Ovary (tissue), 3 donors: ENCODE measurements at regions not wholly inside any gene's neighbourhood (a gene's known extent, or its start where the extent isn't known, plus 50 kb on each side); places are given as distances from the start of the nearest gene placed in this dataset.

ENCODE experiments used
- POLR2A ChIP-seq: fragments of 450-650 bp; IDR thresholded peaks from one replicate; pipeline ENCODE4 v1.6.1; 2017; ENCODE audit warnings: antibody characterized with exemption, mild to moderate bottlenecking, moderate library complexity
- TF ChIP-seq, protein P1 (sequence below), 3 donors: fragments of 450-650 bp in 2 of 3; fragments of 200-600 bp in 1 of 3; IDR thresholded peaks; one replicate each; pipeline versions ENCODE4 v1.5.1 to v1.8.0; 2016 to 2022; ENCODE audit warnings: antibody characterized with exemption in 3 of 3, mild to moderate bottlenecking in 1 of 3
- donor health status: DM: no; HTN: no; CAD: no.

DNA sequence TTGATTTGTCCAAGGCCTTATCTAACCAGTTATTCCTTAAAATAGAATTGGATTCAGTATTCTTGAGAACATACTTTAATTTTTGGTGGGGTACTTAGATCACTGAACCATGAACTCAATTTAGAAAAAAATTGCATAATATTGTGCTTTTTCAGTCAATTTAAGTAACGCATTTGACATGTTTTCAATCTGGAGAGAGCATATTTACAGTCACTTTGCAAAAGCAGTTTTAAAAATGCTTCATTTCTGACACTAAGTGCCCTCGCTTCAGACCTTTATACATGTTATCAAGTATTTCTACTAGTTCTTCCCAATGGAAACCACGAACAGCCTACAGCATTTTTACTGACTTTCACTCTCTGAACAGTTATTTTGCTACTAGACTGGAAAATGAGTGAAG is 257.1 kb upstream of the NDST4 start:
- TF ChIP-seq, protein P1, sequence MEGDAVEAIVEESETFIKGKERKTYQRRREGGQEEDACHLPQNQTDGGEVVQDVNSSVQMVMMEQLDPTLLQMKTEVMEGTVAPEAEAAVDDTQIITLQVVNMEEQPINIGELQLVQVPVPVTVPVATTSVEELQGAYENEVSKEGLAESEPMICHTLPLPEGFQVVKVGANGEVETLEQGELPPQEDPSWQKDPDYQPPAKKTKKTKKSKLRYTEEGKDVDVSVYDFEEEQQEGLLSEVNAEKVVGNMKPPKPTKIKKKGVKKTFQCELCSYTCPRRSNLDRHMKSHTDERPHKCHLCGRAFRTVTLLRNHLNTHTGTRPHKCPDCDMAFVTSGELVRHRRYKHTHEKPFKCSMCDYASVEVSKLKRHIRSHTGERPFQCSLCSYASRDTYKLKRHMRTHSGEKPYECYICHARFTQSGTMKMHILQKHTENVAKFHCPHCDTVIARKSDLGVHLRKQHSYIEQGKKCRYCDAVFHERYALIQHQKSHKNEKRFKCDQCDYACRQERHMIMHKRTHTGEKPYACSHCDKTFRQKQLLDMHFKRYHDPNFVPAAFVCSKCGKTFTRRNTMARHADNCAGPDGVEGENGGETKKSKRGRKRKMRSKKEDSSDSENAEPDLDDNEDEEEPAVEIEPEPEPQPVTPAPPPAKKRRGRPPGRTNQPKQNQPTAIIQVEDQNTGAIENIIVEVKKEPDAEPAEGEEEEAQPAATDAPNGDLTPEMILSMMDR (IDR thresholded peaks at IDR 0.05), result no peak
- TF ChIP-seq POLR2A, result no peak
